ENCODE measurements at regions not wholly inside any gene's neighbourhood (a gene's known extent, or its start where the extent isn't known, plus 50 kb on each side); places are given as distances from the start of the nearest gene placed in this dataset.

- no peak for TF ChIP-seq CTCF (conservative IDR thresholded peaks at IDR 0.05; ENCODE audit: low read depth, low read length)
- DNase-seq (ENCODE audit: low read depth): no peak
- no peak overlapping the region for H3K4me3 ChIP-seq (ENCODE audit: low read length)
These were observed 65.7 kb upstream of the TNFRSF21 start for GRCh38 chr6:47375426-47375825.

GRCh38 chr6:47376930-47377329, 67.2 kb upstream of the TNFRSF21 start:
- H3K4me3 ChIP-seq (ENCODE audit: low read length): no peak overlapping the region
- TF ChIP-seq CTCF (conservative IDR thresholded peaks at IDR 0.05; ENCODE audit: low read depth, low read length): no peak
- no peak for DNase-seq (ENCODE audit: low read depth)

- TF ChIP-seq CTCF (conservative IDR thresholded peaks at IDR 0.05; ENCODE audit: low read depth, low read length): no peak
- DNase-seq (ENCODE audit: low read depth): no peak
- no peak overlapping the region for H3K4me3 ChIP-seq (ENCODE audit: low read length)
These were observed 68.3 kb upstream of the TNFRSF21 start for GRCh38 chr6:47377971-47378370.

GRCh38 chr6:47379328-47379727, 69.6 kb upstream of the TNFRSF21 start:
- no peak for DNase-seq (ENCODE audit: low read depth)
- no peak overlapping the region for H3K4me3 ChIP-seq (ENCODE audit: low read length)
- no peak for TF ChIP-seq CTCF (conservative IDR thresholded peaks at IDR 0.05; ENCODE audit: low read depth, low read length)

GRCh38 chr6:47380251-47380650, 70.5 kb upstream of the TNFRSF21 start:
- no peak for TF ChIP-seq CTCF (conservative IDR thresholded peaks at IDR 0.05; ENCODE audit: low read depth, low read length)
- no peak overlapping the region for H3K4me3 ChIP-seq (ENCODE audit: low read length)
- no peak for DNase-seq (ENCODE audit: low read depth)

GRCh38 chr6:47381036-47381435, 71.3 kb upstream of the TNFRSF21 start:
- H3K4me3 ChIP-seq (ENCODE audit: low read length): no peak overlapping the region
- TF ChIP-seq CTCF (conservative IDR thresholded peaks at IDR 0.05; ENCODE audit: low read depth, low read length): no peak
- DNase-seq (ENCODE audit: low read depth): no peak

- no peak for TF ChIP-seq CTCF (conservative IDR thresholded peaks at IDR 0.05; ENCODE audit: low read depth, low read length)
- no peak for DNase-seq (ENCODE audit: low read depth)
- no peak overlapping the region for H3K4me3 ChIP-seq (ENCODE audit: low read length)
These were observed 73.7 kb upstream of the TNFRSF21 start for GRCh38 chr6:47383360-47383759.

Data from retinal pigment epithelial cell (primary cell).